ENCODE measurements at regions not wholly inside any gene's neighbourhood (a gene's known extent, or its start where the extent isn't known, plus 50 kb on each side); places are given as distances from the start of the nearest gene placed in this dataset.

DNA sequence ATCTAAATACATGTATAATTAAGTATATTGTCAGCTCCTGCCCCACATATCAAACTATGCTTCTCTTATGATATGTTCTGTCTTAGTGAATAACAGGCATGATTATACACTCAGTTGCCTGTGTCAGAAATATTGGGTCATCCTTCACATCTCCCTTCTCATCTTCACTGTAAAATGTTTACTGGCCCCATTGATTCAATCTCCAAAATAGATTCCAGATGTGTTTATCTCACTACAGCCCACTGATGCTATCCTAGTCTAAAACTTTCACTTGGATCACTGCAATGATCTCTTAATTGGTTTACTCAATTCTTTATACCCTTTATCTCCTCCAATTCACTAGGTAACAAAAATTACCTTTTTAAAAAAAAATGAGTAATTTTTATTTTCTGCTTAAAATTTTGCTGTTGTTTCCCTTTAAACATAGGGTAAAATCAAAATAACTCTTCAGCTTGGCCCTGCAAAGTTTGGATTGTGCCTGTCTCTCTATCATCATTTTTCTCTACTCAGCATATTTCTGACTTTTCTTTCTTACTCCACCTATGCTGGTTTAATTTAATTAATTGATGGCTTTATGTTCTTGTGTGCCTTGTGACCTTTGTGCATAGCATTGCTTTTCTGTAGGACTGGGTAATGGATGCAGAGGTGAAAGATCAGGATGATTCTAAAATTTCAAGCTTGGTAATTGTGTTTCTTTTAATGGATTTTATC lies 233.9 kb upstream of the FOXP2 start:
- no peaks in the 10 kb centered on the region for H3K79me2 ChIP-seq (ENCODE audit: insufficient read depth, low read length)
- H3K4me3 Mint-ChIP-seq = no peak overlapping the region
- no peaks in the 10 kb centered on the region for H3K36me3 Mint-ChIP-seq

GRCh38 chr7:114175125-114175524 lies 239.5 kb upstream of the FOXP2 start:
- no peak for DNase-seq
- H3K36me3 Mint-ChIP-seq = no peaks in the 10 kb centered on the region
- H3K79me2 ChIP-seq (ENCODE audit: insufficient read depth, low read length) = no peaks in the 10 kb centered on the region
- no peak overlapping the region for H3K4me2 ChIP-seq (replicated peaks; ENCODE audit: extremely low read depth, low read length, poor library complexity, severe bottlenecking)
- intact Hi-C loops (cut with micrococcal nuclease) = no loop called here
- no peak overlapping the region for H3K27ac Mint-ChIP-seq
- no peaks in the 10 kb centered on the region for H3K4me1 Mint-ChIP-seq
- no peak overlapping the region for H2AFZ ChIP-seq (ENCODE audit: insufficient read depth, low read depth, low read length, poor library complexity, severe bottlenecking)
- no peaks in the 10 kb centered on the region for H3K9me3 ChIP-seq (replicated peaks in 1 of 2; ENCODE audit: control insufficient read depth in 1 of 2, insufficient read depth in 1 of 2, low read length in 2 of 2)
- H3K27ac ChIP-seq (ENCODE audit: low read depth in 1 of 2, low read length in 2 of 2) = no peak overlapping the region
- no peak overlapping the region for H3K4me3 ChIP-seq (replicated peaks in 1 of 3; ENCODE audit: low read depth in 2 of 3, low read length in 3 of 3)
- H3K9me3 Mint-ChIP-seq = peaks cover 0 to 2% (median 0%) of the 10 kb centered on the region in 7 donors
- peaks cover 0 to 1% (median 0%) of the 10 kb centered on the region in 3 donors for H3K27me3 Mint-ChIP-seq (ENCODE audit: low read depth in 3 of 3)
- no peaks in the 10 kb centered on the region for H3K27me3 ChIP-seq (ENCODE audit: control insufficient read depth in 2 of 2, insufficient read depth in 2 of 2, low read length in 2 of 2)
- TF ChIP-seq, protein P1, sequence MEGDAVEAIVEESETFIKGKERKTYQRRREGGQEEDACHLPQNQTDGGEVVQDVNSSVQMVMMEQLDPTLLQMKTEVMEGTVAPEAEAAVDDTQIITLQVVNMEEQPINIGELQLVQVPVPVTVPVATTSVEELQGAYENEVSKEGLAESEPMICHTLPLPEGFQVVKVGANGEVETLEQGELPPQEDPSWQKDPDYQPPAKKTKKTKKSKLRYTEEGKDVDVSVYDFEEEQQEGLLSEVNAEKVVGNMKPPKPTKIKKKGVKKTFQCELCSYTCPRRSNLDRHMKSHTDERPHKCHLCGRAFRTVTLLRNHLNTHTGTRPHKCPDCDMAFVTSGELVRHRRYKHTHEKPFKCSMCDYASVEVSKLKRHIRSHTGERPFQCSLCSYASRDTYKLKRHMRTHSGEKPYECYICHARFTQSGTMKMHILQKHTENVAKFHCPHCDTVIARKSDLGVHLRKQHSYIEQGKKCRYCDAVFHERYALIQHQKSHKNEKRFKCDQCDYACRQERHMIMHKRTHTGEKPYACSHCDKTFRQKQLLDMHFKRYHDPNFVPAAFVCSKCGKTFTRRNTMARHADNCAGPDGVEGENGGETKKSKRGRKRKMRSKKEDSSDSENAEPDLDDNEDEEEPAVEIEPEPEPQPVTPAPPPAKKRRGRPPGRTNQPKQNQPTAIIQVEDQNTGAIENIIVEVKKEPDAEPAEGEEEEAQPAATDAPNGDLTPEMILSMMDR (IDR thresholded peaks at IDR 0.05) = no peak
- no CpG with 5 or more reads among the region's 4 CpGs for WGBS (ENCODE audit: insufficient coverage)
- H3K9ac ChIP-seq (ENCODE audit: insufficient read depth, low read length, poor library complexity, severe bottlenecking) = no peak overlapping the region
- no peaks in the 10 kb centered on the region for H3K36me3 ChIP-seq (replicated peaks in 1 of 2; ENCODE audit: control insufficient read depth in 1 of 2, insufficient read depth in 2 of 2, low read length in 2 of 2)
- H3K4me3 Mint-ChIP-seq = no peak overlapping the region
- no peaks in the 10 kb centered on the region for H3K4me1 ChIP-seq (ENCODE audit: control insufficient read depth in 1 of 2, insufficient read depth in 2 of 2, low read length in 2 of 2)
- H4K20me1 ChIP-seq (ENCODE audit: insufficient read depth, low read length) = no peaks in the 10 kb centered on the region

More for the DNA sequence above, 233.9 kb upstream of the FOXP2 start:
- Mint-ChIP-seq H3K27me3 (ENCODE audit: low read depth in 3 of 3) (peaks cover 0 to 1% (median 0%) of the 10 kb centered on the region in 3 donors), H3K27ac (no peak overlapping the region), H3K4me1 (no peaks in the 10 kb centered on the region), H3K9me3 (peaks cover 0 to 2% (median 0%) of the 10 kb centered on the region in 7 donors)
- DNase-seq = no peak
- Histone ChIP-seq H3K4me3 (replicated peaks in 1 of 3; ENCODE audit: low read depth in 2 of 3, low read length in 3 of 3) (no peak overlapping the region), H2AFZ (ENCODE audit: insufficient read depth, low read depth, low read length, poor library complexity, severe bottlenecking) (no peak overlapping the region), H3K36me3 (replicated peaks in 1 of 2; ENCODE audit: control insufficient read depth in 1 of 2, insufficient read depth in 2 of 2, low read length in 2 of 2) (no peaks in the 10 kb centered on the region), H3K27ac (ENCODE audit: low read depth in 1 of 2, low read length in 2 of 2) (no peak overlapping the region), H3K27me3 (ENCODE audit: control insufficient read depth in 2 of 2, insufficient read depth in 2 of 2, low read length in 2 of 2) (no peaks in the 10 kb centered on the region), H3K4me1 (ENCODE audit: control insufficient read depth in 1 of 2, insufficient read depth in 2 of 2, low read length in 2 of 2) (no peaks in the 10 kb centered on the region), H3K4me2 (replicated peaks; ENCODE audit: extremely low read depth, low read length, poor library complexity, severe bottlenecking) (no peak overlapping the region), H4K20me1 (ENCODE audit: insufficient read depth, low read length) (no peaks in the 10 kb centered on the region), H3K9ac (ENCODE audit: insufficient read depth, low read length, poor library complexity, severe bottlenecking) (no peak overlapping the region), H3K9me3 (replicated peaks in 1 of 2; ENCODE audit: control insufficient read depth in 1 of 2, insufficient read depth in 1 of 2, low read length in 2 of 2) (no peaks in the 10 kb centered on the region)
- intact Hi-C loops (cut with micrococcal nuclease) = no loop called here
- TF ChIP-seq, protein P1 (IDR thresholded peaks at IDR 0.05) = no peak
